ENCODE measurements at regions not wholly inside any gene's neighbourhood (a gene's known extent, or its start where the extent isn't known, plus 50 kb on each side); places are given as distances from the start of the nearest gene placed in this dataset.

DNA sequence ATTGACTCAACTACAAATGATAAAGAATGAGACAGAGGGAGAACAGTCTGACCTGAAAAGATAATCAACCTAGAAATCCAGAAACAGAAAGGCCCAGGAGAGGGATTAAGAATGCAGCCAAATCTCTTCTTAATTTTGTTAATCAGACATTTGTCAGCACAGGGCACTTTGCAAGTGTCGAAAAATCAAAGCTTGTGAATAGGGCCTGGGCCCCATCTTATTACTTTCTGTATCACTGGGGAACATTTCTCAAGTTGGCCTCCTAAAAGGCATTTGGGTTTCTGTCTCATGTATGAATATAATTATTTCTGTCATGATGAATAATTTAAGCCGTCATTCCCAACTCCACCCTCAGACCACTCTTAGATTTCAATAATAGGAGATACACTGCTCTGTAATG, 308.4 kb upstream of the PRKCQ start:
- no peak overlapping the region for H3K9ac ChIP-seq (ENCODE audit: low read length)
- H3F3A ChIP-seq (ENCODE audit: low read length, unreplicated experiment) = no peaks in the 10 kb centered on the region
- intact Hi-C loops (cut with micrococcal nuclease) = no loop called here
- no peaks in the 10 kb centered on the region for H3K27me3 ChIP-seq (ENCODE audit: low read length)
- ATAC-seq (no peak), DNase-seq (no peak)
- no peaks in the 10 kb centered on the region for H3K4me1 ChIP-seq (ENCODE audit: insufficient read depth, low read length)
- BruUV-seq (replicated peaks) = no TSS peak
- no peak overlapping the region for H3K4me3 ChIP-seq (ENCODE audit: low read length)
- TF ChIP-seq EZH2phosphoT487 (IDR thresholded peaks at IDR 0.05; ENCODE audit: borderline replicate concordance, low read length) = no peak
- H3K9me2 ChIP-seq (replicated peaks; ENCODE audit: low read length) = no peaks in the 10 kb centered on the region
- H4K20me1 ChIP-seq (ENCODE audit: low read length) = no peaks in the 10 kb centered on the region
- ChIA-PET POLR2A (ENCODE audit: unreplicated experiment) (no interaction called here), CTCF (no interaction called here)
- H3K79me2 ChIP-seq (ENCODE audit: low read length) = no peaks in the 10 kb centered on the region
- no peak overlapping the region for H3K4me2 ChIP-seq (ENCODE audit: low read length)
- no peak overlapping the region for H3K27ac ChIP-seq (ENCODE audit: low read length)
- no peaks in the 10 kb centered on the region for H3K36me3 ChIP-seq (ENCODE audit: low read depth, low read length)
- no peak overlapping the region for H2AFZ ChIP-seq (ENCODE audit: low read length)
- H3K9me3 ChIP-seq (ENCODE audit: low read length) = no peaks in the 10 kb centered on the region

DNA sequence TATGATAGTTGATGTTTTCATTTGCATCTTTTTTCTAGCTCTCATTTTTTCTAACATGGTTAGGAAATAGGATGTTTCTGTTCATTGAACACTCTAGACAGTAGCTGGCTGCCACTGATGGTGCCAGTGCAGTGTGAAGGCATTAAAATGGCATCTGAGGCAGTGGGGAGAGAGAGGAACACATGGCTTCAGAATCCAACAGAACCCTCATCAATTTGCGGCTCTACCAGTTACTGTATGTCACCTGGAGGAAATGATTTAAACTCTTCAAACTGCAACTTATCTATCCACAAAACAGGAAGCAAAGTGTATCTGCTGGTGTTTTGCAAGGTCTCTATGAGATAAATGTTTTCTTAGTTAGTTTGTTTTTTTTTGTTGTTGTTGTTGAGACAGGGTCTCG, 305.2 kb upstream of the PRKCQ start:
- H3K4me3 ChIP-seq (ENCODE audit: low read length) = no peak overlapping the region

DNA sequence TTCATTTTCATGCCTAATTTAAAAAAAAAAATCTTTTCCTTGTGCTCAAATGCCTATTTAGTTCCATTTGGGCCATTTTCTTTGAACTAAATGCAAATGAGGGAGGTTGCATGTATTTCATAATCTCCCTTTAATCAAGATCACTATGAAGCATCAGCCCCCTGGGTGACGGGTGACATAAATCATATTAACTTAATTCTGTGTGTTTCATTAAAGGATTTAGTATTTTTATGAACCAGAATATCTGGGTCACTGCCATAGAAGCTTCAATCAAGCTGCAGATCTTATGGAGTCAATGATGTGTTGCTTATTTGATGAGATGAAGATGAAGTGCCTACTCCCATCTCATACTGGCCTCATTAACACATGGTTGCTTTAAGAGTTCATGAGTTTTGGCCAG, 301.9 kb upstream of the PRKCQ start:
- H3K27me3 ChIP-seq (ENCODE audit: low read length) = peaks cover 19% of the 10 kb centered on the region
- CTCF ChIA-PET = no interaction called here
- H4K20me1 ChIP-seq (ENCODE audit: low read length) = no peaks in the 10 kb centered on the region
- H3K36me3 ChIP-seq (ENCODE audit: low read depth, low read length) = no peaks in the 10 kb centered on the region
- H3K27ac ChIP-seq (ENCODE audit: low read length) = no peak overlapping the region
- H2AFZ ChIP-seq (ENCODE audit: low read length) = no peak overlapping the region
- DNase-seq = no peak
- H3K4me2 ChIP-seq (ENCODE audit: low read length) = no peak overlapping the region
- BruUV-seq (replicated peaks) = no TSS peak
- no peaks in the 10 kb centered on the region for H3K9me2 ChIP-seq (replicated peaks; ENCODE audit: low read length)
- intact Hi-C loops (cut with micrococcal nuclease) = no loop called here
- no peaks in the 10 kb centered on the region for H3K4me1 ChIP-seq (ENCODE audit: insufficient read depth, low read length)
- POLR2A ChIA-PET (ENCODE audit: unreplicated experiment) = no interaction called here
- H3K4me3 ChIP-seq (ENCODE audit: low read length) = no peak overlapping the region
- TF ChIP-seq, protein P1, sequence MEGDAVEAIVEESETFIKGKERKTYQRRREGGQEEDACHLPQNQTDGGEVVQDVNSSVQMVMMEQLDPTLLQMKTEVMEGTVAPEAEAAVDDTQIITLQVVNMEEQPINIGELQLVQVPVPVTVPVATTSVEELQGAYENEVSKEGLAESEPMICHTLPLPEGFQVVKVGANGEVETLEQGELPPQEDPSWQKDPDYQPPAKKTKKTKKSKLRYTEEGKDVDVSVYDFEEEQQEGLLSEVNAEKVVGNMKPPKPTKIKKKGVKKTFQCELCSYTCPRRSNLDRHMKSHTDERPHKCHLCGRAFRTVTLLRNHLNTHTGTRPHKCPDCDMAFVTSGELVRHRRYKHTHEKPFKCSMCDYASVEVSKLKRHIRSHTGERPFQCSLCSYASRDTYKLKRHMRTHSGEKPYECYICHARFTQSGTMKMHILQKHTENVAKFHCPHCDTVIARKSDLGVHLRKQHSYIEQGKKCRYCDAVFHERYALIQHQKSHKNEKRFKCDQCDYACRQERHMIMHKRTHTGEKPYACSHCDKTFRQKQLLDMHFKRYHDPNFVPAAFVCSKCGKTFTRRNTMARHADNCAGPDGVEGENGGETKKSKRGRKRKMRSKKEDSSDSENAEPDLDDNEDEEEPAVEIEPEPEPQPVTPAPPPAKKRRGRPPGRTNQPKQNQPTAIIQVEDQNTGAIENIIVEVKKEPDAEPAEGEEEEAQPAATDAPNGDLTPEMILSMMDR (conservative IDR thresholded peaks at IDR 0.05; ENCODE audit: low read depth, low read length) = no peak
- TF ChIP-seq EZH2 (IDR thresholded peaks at IDR 0.05; ENCODE audit: low read length, unreplicated experiment) (no peak), EZH2phosphoT487 (IDR thresholded peaks at IDR 0.05; ENCODE audit: borderline replicate concordance, low read length) (no peak)
- no peak for ATAC-seq
- no peaks in the 10 kb centered on the region for H3K9me3 ChIP-seq (ENCODE audit: low read length)
- H3K79me2 ChIP-seq (ENCODE audit: low read length) = no peaks in the 10 kb centered on the region
- no peak overlapping the region for H3K9ac ChIP-seq (ENCODE audit: low read length)
- no peaks in the 10 kb centered on the region for H3F3A ChIP-seq (ENCODE audit: low read length, unreplicated experiment)

More for the DNA sequence above, 305.2 kb upstream of the PRKCQ start:
- no peak overlapping the region for H3K4me2 ChIP-seq (ENCODE audit: low read length)
- BruUV-seq (replicated peaks) = no TSS peak
- no peaks in the 10 kb centered on the region for H3K4me1 ChIP-seq (ENCODE audit: insufficient read depth, low read length)
- no peak for ATAC-seq
- no peaks in the 10 kb centered on the region for H3K27me3 ChIP-seq (ENCODE audit: low read length)
- H3K9ac ChIP-seq (ENCODE audit: low read length) = no peak overlapping the region
- no peaks in the 10 kb centered on the region for H3K9me3 ChIP-seq (ENCODE audit: low read length)
- H3K79me2 ChIP-seq (ENCODE audit: low read length) = no peaks in the 10 kb centered on the region
- no peaks in the 10 kb centered on the region for H3K36me3 ChIP-seq (ENCODE audit: low read depth, low read length)
- CTCF ChIA-PET = no interaction called here
- DNase-seq = no peak
- no peaks in the 10 kb centered on the region for H3F3A ChIP-seq (ENCODE audit: low read length, unreplicated experiment)
- no peak overlapping the region for H3K27ac ChIP-seq (ENCODE audit: low read length)
- no peaks in the 10 kb centered on the region for H3K9me2 ChIP-seq (replicated peaks; ENCODE audit: low read length)
- no peak overlapping the region for H2AFZ ChIP-seq (ENCODE audit: low read length)
- POLR2A ChIA-PET (ENCODE audit: unreplicated experiment) = no interaction called here
- H4K20me1 ChIP-seq (ENCODE audit: low read length) = no peaks in the 10 kb centered on the region
- intact Hi-C loops (cut with micrococcal nuclease) = no loop called here
- TF ChIP-seq EZH2phosphoT487 (IDR thresholded peaks at IDR 0.05; ENCODE audit: borderline replicate concordance, low read length) (no peak), EZH2 (IDR thresholded peaks at IDR 0.05; ENCODE audit: low read length, unreplicated experiment) (no peak)
- TF ChIP-seq, protein P1 (conservative IDR thresholded peaks at IDR 0.05; ENCODE audit: low read depth, low read length) = no peak
